Tongue (tissue), 1 donor: ENCODE measurements at regions not wholly inside any gene's neighbourhood (a gene's known extent, or its start where the extent isn't known, plus 50 kb on each side); places are given as distances from the start of the nearest gene placed in this dataset.
A peak's percentile ranks its signal among the peaks of the same experiment; 100 is the strongest.

ENCODE experiments used
- DNase-seq: peaks from one replicate; pipeline ENCODE4 v3.0.0-alpha.2; 2015

DNA sequence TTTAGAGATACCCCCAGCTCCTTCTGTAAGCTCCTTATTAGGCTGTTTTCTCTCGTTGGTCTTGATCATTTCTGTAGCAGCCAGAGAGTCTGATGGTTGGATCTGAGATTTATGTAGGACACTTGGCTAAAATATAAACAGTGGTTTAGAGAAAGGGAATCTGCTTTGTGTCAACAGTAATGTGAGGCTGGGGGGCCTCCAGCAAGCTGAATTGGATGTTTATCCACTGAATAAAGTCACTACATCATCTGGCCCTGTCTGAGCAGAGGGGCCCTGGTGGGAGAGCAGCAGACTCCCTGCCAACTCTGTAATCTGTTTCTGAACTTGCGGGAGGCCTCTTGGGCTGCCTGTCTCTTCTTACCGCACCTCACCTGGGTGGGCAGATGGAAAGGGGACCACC is 328.5 kb upstream of the PLET1 start:
- DNase-seq = peak; percentile 81

DNA sequence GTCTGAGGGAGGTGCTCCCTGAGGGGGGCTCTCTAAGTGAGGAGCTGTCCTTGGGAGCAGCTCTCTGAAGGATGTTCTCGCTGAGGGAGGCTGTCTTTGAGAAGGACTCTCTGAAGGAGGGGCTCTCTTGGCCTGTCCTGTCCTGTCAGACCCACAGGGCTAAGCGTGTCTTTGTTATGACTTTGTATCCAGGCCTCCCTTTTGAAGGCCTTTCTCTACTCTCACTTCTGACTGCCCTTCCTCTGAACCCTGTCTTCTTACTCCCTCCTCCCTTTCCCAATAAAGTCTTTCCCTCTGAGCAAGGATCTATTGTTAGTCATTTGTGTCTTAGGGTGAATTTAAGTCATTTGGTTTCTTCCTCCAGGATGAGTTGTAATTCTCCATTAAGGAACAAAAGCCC is 330.1 kb upstream of the PLET1 start:
- peak; percentile 47 for DNase-seq

DNA sequence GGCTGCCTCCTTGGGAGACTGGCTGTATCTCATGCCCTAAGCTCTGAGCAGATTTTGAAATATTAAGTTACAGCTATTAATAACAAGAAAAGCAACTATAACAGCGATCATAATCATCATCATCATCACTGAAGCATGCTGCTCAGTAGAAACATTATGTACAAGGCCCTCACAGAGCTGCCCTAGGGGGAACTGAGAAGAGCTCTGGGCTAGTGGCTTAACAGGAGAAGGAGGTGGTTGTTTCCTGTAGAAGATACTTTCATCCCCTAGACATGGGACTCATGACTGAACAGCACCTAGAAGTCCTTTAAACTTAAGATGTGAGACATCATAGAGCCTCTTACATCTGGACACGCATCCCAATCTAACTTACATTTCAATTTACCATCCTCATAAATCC is 332.8 kb upstream of the PLET1 start:
- no peak for DNase-seq

DNA sequence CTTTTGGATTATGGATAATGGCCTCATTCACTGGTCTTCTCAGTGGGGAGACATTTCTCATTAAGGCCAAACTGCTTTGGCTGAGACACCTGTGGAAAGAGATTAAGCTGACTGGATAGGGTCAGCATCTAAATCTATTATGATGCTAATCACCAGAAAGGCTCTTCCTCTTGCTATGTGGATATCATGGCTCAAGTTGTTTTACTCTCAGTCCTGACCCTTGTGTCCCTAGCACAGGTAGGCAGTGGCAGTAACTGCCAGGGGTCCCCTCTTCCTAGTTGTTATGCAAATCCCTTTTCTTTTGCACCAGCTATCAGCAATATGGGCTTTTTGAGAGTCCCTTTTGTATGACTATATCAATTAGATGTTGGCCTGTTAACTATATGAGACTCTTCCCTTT is 335.7 kb upstream of the PLET1 start:
- no peak for DNase-seq

DNA sequence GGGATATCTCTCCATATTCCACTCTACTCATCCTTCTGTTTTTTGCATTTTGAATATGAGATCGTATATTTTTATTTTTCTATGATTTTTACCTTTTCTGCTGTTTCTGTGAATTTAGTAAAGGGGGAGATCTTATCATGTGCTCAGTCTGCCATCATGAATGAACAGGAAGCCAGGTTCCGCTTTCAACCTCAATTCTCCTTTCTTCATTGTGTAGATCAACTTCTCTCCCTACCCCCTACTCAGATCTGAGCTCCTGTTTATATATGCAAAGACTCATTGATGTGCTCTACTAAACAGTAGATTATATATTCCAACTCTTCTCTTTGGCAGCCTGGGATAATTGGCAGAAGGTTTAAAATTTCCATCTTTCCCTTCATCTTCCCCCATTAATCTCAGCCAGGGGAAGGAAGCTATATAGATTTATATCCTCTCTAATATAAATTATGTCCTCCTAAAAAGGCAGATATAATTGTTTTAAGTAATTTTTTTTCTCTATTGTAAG is 336.7 kb upstream of the PLET1 start:
- DNase-seq = no peak

DNA sequence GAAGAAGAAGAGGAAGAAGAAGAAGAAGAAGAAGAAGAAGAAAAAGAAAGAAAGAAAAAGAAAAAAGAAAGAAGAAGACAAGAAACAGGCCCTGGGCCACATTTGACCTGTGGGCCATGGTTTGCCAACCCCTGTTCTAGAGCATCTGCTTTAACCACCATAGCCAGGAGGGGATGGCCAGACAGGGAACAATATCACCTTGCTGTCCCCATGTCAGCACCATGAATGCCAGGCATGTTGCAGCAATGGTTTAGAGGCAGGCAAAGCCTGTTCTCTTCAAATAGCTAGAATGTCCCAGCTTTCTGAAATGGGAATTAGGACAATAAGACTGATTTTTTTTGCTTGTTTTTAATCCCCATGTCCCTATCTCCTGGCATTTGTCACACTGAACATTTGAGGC is 338.6 kb upstream of the PLET1 start:
- no peak for DNase-seq

DNA sequence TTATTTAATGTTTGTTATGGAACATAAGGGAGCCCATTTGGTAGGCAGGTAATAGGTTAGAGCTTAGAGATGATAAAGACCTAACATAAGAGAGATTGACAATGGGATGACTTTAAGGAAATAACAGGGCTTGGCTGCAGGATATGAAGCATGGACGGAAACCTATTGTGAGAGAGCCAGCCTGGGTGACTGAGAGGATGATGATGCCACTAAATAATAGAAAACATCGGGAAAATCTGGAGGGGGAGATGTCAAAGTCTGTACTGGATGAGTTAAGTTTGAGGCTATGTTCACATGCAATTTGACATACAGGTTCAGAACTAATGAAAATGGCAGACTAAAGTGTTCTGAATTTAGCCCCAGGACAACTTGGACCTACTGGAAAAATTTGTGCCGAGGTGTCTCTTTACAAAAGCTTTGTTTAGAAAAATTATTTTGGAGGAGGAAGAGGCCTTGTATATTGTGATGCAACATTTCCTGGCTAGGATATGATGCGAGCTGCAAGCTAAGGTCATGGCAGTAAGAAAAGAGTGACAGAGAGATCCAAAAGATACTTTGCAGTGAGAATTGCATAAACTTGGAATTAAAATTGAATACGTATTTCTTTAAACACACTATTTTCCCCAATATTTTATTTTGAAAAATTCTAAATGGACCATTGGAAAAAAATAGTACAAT is 339.3 kb upstream of the PLET1 start:
- no peak for DNase-seq

DNA sequence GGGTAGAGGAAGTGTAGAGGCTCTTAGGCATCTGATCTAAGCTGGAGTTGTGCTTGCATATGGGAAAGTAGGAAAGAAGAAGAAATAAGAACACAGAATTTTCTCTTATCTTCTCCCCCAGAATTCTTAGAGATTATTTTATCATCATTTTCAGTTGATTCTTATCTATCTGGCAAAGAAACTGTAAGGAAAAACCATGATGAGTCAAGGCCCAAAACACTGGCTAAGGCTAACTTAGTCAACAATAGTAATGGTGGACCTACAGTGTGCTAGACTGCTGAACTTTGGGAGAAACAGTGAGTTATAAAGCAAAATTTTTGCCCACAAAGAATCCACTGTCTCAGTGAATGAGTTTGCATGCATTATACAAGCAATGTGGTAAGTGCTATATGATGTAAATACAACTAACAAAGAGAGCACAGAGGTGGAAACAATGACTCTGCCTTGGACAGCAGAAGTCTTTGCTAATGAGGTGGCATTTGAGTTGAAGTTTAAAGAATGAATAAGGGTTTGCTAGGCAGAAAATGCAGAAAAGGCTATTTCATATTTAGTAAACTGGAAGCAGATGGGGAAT is 344.5 kb upstream of the PLET1 start:
- DNase-seq = no peak

DNA sequence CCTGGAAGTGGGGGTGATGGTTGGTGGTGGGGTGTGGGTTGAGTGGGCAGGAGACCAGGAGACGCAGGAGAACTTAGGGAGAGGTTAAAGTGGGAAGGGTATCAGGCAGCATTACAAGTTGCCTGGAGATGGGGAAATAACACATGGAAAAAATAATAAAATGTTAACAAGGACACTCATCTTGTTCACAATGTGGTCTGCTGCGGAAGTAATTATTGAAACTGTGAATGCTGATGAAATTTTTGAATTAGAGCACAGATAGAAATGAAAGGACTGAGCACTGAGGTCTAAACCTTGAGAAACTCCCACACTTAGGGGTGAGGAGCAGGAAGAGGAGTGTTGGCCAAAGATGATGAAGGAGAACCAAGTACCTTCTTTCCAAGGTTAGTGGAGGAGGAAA is 346.0 kb upstream of the PLET1 start:
- DNase-seq = no peak

DNA sequence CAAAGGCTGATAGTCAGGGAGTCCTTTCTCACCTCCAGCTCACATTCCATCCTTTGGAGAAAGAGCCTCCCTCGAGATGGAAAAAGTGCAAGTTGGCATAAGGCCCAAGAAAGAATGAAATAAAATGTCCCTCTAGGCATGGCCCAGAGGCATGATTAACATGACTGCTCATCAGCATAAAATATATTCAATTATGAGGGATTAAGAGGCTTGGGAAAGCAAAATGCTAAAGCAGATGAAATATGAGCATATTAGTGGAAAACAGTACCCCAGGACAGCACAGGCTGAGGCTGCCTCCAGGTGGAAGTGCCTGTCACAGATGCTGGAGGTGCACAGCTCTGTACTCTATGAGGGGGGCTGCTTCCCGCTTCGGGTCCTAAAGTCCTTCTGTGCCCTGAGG is 347.8 kb upstream of the PLET1 start:
- no peak for DNase-seq

DNA sequence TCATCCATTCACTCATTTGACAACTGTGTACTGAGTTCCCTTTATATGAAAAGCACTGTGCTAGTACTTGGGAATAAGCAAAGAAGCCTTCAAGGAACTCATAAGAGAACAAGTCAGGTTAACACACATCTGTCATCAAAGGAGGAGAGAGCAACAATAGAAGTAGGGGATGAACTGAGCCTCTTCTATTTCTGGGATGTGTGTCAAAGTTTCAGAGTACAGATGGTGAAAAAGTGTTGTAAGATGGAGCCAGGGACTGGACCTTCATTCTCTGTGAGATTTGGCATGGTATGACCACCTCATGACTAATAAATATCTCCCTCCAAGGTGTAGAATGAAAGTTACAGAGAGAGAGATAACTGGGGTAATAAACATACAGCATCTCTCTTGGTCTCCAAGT is 349.8 kb upstream of the PLET1 start:
- DNase-seq = no peak

DNA sequence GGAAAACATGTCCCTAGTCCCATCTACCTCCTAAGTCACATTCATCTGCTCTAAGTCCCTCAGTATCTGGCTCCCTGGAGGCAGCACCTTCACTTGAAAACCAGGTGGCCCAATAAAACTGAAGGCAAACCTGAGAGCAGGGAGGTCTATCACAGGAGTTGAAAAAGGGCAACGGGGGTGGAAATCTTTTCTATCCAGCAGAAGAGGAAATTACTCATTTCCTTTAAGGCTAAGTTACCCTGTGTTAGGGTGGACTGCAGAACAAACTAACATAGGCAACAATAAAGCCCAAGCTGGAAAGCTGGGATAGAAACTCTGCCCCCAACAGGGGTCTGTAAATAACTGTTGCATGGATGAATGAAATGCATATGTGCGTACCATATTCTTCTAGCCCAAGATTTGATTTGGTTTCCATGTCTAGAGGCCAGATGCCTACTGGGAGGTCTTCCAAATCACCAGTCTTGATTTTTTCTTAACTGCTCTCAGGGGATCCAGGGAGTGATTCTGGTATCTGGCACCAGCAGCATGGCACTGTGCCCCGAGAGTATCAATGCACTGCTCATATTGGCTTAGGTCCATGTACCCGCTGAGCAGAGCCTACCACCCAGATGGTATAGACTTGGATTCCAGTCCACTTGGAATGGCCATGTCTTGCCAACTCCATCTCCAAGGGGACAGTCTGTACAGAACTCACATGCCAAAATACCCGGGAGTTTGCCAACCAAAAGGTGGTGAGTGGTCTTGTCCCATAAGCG is 350.0 kb upstream of the NCAM1 start:
- DNase-seq = peak; percentile 94

DNA sequence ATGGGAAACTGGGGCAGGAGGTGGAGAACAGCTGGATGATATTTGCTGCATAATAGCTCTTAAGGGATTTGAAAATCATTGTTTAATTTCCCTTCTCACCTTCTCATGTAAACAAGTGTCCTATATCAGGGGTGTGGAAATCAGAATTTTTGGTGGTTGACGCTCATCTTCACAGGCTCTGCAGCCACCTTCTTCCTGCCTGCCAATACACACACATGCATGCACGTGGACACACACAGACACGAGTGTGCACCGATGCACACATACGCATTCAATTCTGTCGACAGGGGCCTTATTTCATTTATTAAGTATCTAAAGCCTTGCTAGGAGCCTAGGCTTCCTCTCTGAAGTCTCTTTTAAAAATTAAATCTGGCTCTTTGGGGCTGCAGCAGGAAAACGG is 349.4 kb upstream of the NCAM1 start:
- DNase-seq = no peak

DNA sequence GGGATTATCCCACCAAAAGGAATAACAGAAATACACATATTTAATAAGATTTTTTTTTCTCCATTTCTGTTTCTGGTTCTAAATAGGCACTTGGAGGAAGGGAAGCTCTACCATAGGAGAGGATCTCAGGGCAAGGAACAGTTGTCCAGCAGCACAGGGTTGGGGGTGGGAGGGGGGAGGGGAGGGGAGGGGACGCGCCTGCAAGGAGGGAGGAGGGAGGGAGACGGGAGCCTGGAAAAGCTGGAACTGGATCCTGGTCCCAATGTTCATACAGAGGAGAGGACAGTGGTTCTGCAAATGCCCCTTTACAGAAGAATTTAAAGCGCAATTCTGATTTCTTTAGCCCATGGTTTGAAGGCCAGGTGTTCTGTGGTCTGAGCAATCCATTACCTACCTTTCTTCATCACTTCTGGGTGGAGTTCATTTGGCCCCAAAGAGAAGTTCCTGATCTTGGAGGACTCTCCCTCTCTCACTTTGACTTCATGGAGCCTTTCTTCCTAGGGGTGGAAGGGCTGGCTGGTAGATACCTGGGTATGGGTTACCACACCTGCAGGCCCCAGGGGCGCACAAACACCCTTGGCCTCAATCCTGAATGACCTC is 348.9 kb upstream of the NCAM1 start:
- peak; percentile 89 for DNase-seq

DNA sequence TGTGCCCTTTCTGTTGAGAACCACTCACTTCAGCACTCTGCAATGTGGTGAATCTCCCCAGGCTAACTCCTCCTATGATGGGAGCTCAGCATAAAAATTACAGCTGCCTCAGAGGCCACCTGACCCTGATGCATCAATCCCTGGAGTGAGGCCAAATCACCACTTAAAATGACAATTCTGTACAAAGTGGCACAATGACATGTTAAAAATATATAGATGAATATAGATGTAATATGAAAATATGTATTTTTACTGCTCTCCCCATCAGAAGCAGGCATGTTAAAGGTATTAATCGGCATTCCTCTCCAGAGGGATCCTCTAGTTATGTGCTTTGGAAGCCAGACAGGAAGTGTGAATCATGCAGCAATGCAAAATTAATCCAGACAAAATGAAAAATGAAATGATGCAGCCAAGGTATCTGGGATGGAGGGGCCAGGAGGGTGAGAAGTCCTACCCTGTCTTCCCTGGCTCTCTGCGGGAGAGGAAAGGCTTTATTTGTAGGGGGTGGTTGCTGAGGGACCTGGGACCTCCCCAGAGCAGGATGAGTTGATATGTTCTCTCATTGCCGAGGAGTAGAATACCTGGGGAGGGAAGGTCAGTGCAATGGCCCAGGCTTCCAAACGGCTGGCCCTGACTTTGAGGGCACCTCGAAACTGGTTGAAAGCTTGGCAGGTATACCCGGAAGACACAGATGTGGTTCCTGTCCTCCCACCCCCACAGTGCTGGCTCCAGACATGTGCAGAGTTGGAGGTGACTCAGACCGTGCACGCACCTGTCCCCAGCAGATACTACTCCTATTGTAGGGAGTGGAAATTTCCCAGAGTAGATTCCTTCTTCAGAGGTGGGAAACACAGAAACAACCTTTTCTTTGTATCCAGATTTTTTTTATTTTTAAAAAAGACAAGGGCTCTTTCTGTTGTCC is 347.9 kb upstream of the NCAM1 start:
- DNase-seq = peak; percentile 79

DNA sequence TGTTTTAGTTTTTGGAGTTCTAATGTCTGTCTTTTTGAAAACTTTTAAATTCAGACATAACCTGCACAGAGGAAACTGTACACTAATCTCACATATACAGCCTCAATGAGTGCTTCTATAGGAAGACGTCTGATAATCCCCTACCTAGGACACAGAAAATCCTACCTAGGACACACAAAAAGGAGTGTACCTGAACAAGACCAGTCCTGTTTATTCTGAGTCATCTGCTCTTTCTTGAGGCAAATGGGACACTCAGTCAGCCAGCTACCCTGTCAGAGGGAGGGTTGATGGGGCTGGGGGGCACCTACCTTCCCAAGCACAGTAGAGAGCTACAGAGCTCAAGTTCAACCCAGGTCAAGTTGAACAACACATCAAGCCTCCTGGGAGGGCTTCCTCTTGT is 346.6 kb upstream of the NCAM1 start:
- no peak for DNase-seq

DNA sequence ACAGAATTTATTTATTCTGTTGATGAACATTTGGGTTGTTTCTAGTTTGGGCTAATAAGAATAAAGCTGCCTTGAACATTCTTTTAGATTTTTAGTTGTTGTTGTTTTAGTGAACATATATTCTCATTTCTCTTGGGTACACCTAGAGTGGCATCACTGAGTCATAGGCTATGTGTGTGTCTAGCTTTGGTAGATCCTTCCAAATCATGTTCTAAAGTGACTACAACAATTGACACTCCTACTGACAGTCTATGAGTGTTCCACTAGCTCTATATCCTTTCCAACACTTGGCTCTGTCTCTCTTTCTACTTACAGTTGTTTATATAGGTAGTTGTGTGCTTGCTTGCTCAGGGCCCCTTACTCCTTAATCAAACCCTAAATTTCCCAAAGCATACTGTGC is 346.0 kb upstream of the NCAM1 start:
- DNase-seq = no peak

DNA sequence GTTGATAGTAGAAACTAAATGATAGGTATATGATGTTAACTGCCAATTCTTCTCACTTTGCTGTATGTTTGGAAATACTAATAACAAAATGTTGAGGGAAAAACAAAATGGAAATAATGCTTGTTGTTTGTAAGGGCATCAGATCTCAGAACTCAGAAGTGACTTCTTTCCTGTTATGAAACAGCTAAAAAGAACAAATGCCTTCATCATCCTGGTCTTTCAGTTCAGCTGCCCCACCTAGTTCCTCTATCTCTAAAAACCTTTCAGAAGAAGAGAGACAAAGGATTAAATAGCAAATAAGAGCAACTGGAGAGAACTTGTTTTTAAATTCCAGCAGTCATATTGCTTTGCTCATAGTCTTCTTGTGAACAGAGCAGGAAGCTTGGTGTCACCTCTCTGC is 345.3 kb upstream of the NCAM1 start:
- DNase-seq = no peak

DNA sequence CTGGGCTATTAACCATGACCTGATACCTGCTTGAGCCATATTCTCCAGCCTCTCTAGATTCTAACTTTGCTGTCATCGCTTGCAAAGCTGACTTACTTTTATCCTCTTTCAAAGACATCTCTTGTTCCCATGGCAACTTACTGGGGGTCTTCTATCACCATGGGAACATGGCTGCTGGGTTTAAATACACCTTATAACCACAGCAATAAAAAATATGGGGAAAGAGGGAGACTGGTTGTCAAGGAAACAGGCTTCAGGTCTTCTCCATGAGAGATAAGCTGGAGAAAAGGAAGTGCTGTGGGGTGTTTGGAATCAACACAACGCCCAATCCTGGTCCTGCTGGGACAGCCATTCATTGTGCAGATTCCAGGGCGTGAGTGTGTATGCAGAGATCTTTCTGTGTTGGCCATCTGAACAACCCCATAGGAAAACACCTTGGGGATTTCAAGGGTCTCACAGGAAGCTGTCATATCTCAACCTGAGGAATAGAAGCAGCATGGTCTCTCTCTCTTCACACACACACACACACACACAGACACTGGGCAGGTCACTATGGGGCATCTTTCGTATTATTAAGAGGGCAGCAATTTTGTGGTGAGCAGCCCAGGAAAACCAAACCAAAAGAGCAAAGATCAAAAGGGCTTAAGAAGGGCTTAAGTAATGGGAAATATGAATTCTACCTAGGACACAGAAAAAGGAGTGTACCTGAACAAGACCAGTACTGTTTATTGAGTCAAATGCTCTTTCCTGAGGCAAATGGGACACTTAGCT is 344.7 kb upstream of the NCAM1 start:
- no peak for DNase-seq

DNA sequence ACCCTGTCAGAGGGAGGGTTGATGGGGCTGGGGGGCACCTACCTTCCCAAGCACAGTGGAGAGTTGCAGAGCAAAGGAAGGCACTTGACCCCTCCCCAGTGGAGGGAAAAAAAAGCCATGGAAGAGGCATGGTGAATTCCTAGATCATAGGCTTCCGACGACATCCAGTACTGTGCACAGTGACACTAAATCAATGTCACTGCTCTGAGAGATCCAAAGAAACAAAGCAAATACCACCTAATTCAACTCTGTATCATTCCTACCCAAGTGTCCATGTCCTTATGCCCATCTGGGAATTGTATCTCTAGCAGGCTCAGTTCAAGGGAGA is 344.2 kb upstream of the NCAM1 start:
- no peak for DNase-seq
